SKM-1 treated with dmso at 0.1 percent for 144 hours (cell line): ENCODE measurements at regions not wholly inside any gene's neighbourhood (a gene's known extent, or its start where the extent isn't known, plus 50 kb on each side); places are given as distances from the start of the nearest gene placed in this dataset.

Experiments used
- DNase-seq: peaks from one replicate; lab custom pipeline; 2025; ENCODE audit not compliant: unreplicated experiment; lab: John Stamatoyannopoulos, UW

DNA sequence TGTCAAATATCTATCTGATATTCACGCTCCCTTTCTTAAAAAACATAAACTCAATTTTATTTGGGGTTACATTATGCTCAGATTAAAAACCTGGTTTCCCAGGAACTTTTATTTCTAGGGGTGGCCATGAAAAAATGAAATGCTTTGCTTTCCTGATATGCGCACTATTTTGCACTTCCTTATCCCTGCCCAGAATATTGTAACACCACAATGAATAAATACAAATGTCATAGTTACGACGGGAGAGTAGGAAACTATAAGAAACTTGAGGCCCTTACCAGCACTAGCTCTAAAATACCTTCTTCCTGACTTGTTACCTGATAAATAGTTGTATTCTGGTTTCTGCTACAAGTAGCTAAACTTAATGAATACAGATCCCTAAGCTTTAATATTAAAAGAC, 475.6 kb upstream of the CWC22 start:
- DNase-seq: no peak

DNA sequence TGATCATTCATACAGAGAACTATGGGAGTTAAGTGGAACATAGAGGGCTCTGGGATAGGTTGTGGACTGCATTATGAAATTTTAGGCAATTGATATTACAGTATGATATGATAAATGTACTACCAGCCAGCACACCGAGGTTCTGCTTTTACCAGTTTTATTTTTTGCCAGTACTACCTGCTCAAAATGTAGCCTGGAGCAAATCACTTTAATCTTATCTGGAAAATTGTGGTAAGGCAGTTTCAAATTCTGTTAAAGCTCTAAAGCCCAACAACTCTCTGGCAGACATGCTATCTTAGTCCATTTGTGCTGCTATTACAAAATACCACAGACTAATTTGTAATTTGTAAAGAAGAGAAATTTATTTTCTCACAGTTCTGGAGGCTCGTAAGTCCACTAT, 474.9 kb upstream of the CWC22 start:
- no peak for DNase-seq

DNA sequence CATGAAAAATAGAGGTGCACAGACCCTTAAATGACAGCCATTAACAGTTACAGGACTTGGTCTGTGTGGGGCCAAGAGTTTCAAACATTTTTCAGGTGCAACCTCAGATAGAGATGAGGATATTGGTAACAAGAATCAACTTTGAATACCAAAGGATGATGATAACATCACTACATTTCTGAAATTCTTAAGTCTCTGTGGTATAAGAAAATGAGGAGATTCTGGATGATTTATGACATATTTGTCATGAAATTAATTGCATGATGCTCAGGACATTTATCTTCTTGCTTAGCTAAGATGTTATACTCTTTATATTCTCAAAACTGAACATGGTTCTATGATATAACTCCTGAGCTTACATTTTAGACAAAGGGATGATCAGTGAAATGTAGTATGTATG, 471.8 kb upstream of the CWC22 start:
- no peak for DNase-seq

DNA sequence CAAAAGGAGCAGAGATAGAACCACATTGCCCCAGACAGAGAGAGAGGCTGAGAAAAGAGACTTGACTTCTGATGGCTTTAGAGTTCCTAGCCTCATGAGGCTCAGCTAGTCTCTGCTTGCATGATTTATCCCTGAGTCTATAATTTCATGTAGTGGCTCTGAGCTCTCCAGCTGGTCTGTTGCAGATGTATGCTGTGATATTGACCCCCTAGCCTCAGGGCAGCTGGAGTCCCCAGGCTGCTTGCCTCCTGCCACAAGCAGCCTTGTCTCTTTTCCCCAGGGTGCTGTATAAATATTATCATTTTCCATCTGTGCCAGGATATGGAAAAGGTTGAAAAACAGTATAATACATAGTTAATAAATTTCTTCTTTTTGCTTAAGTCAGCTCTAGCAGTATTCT, 467.6 kb upstream of the CWC22 start:
- DNase-seq: no peak

DNA sequence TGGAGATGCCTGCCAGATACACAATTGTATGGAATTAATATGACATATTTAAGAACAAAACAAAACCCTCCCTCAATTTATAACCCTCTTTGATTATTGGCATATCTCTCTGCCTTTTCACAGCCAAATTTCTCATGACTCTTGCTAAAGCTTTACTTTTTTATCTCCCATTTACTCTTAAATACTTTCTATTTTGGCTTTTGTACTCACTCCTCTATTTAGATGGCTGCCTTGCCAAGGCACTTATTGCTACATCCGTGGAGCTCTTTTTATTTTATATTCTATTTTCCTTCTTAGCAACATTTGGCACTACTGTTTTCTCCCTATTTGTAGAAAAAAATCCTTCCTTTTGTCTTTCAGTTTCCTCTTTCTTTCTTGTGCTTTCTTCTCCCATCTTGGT, 466.4 kb upstream of the CWC22 start:
- DNase-seq: no peak

DNA sequence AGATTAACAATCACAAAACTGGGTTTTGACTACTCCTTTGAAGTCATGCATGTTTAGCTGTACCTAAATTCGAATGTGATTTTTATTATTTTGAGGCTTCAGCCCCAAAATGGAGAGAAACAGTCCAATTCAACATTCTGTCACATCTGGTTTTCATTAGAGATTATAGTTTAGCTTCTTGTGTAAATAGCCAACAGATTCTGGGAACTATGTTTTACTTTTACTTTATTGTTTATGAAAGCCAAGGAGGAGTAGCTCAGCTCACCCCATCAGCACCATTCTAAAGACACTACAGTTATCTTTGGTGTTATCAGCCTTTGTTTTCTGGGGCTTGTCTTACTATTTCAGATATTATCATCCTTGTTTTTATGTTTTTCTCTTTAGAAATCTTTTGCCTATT, 465.0 kb upstream of the CWC22 start:
- DNase-seq: no peak

DNA sequence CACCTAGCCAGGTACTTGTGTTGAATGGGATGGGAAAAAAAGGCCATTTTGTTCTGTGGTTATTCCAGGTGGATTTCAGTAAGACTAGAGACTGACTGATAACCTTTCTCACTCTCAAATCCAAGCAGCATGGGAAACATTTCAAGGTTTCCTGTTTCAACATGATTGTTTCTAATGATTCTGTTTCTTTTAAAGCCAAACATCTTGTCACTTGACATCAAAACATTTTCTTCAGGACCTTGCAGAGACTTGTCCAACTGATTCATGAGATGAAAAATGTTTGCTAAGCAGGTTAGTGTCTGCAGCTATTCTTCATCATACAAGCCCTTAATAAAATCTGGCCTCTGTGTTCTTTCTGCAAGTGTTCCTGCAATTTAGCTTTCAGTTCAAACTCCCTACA, 456.5 kb upstream of the CWC22 start:
- no peak for DNase-seq

DNA sequence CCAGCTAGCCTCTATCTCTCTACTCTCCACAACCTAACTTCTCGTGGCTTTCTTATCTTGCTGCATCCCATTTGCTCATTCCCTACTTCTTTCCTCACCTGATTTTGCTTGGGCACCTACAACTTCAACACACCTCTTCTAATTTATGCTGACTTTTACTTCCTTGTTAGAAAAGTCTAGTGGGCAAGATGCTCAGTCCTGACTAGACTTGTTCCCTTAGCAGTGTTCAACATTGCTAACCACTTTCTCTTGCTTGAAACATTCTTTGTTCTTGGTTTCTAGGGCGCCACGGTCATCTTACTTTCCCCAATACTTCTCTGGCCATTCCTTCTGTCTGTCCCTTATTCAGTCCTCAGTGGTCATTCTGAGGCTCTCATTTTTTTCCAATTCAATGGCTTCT, 454.7 kb upstream of the CWC22 start:
- DNase-seq: no peak

DNA sequence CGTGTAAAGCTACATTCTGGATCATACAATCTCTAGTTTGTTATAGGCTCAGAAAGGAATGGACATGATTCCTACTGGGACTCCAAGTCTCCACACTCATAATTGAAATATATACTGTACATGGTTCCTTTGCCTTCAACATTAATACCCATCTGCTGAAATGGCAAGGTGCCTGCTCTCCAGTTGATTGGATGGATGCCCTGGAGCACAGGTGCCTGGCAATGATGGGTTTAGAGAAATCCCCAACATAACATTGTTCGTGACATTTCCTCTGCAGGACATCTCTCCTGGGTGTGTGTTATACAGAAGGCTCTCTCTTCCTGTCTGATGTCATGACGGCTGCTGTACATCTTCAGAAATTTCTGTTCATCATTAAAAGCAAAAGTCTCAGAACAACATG, 449.7 kb upstream of the CWC22 start:
- DNase-seq: no peak

DNA sequence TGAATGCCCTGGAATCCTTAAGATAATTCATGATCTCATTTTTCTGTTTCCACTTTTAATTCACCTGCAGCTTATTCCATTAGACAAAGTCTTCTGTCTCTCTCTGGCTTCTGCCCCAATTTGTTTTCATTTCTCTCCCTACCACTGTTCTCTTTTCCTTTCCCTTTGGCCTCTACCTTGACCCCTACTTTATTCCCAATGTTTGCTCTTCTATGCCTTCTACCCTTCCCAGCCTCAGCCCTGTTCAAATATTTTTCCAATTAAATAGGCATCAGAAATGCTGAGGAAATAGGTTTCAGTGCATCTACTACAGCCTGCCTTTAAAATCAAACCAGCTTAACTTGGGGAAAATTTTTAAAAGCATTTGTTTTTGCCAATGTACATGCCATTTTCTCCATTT, 443.7 kb upstream of the CWC22 start:
- DNase-seq: no peak

DNA sequence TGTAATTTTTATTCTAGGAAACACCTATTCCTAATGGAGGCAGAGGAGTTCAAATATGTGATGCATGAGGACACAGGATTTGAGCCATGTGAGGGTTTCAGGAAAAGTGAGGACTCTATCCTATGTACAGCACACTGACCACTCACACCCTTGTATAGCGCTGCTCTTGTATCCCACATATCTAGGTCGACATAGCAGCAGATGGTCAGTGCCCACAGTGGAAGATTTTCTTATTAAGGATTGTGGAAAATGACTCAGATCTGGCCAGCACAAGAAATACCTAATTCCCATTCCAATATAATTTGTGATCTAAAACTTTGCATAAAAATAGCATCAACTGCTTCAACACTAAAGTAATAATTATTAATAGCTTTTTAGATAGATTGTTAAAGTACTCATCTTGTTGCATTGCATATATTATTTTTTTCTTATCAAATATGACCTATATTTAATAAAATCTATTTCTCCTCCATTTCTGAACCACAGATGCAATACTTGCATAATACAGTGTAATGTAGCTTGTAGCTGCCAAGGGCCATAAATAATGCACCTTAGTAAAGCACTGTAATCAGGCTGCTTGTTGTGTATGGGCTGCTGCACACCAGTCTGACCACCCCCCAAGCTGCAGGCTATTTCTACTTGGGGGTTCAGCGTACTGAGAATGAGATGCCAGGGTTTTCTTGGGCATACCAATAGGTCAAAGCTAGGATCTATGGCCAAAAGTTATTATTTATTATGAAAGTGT, 442.2 kb upstream of the CWC22 start:
- DNase-seq: no peak

DNA sequence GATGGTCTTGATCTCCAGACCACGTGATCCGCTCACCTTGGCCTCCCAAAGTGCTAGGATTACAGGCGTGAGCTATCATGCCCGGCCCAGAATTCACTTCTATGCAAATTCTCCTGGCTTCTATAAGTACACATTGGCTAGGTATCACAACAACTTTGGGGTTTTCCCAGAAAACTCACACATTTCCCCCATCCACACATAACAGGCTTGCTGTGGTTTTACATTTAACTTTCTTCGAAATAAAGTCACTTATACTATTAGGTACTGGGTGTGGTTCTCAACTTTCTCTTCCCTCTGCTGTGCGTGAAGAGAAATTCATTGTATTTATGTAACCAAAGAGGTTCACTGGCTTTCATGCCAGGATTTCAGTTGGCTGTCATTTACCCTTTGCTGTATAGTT, 439.4 kb upstream of the CWC22 start:
- DNase-seq: no peak

DNA sequence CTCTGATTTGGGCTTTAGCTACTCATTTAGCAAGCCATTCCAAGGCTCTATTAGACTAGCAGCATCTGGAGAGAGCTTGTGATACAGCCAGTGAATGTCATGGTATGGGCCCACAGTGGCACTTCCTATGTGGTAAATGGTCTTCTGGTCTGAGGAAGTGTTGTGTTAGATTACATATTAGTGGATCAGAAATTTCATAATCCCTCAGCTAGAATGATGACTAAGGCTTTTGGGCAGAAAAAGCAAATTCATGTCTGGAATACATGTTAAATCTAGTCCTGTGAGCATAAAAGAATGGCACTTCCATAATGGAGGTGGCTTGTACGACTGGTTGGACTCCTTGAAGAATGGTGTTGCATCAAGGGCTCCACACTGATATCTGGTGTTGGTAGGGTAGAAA, 436.8 kb upstream of the CWC22 start:
- peak; percentile 75 for DNase-seq

DNA sequence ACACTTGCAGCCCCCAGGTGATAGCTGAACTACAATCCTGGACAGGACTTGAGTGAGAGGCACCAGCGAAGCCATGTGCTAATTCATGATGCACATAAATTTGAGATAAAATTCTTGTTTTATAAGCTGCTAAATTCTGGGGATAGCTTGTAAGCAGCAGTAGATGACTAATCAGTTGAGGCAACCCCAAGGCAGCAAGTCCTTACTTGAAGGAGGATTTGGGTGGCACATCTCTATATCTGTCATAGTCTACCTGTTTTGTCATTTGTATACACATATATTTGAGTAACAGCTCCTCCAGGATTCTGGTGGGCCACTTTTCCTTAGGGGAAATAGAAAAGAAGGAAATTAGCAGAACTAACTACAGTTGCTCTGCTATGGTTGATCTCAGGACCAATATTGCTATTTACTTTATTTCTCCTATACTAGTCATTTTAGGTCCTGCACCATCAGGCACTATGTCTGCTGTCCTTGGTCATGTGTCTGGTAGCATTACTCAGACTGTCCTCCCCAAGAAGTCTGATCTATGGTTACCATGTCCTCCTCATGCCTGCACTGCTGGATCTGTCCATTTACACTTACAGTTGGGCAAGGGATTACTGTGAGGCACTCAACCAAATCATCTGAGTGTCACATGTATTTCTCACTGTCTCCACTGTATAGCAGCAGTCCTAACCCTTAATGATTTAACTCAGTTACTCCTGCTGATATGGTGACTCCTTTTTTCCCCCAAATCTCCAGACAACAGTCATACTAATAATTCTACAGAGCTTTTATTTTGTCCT, 436.0 kb upstream of the CWC22 start:
- no peak for DNase-seq

DNA sequence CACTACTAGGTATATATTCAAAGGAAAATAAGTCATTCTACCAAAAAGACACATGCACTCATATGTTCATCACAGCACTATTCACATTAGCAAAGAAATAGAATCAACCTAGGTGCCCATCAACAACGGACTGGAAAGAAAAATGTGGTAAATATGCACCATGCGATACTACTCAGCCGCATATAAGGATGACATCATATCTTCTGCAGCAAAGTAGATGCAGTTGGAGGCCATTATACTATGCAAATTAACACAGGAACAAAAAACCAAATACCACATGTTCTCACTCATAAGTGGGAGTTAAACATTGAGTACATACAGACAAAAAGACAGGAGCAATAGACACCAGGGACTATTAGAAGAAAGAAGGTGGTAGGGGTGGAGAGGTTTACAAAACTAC, 412.1 kb upstream of the CWC22 start:
- no peak for DNase-seq

DNA sequence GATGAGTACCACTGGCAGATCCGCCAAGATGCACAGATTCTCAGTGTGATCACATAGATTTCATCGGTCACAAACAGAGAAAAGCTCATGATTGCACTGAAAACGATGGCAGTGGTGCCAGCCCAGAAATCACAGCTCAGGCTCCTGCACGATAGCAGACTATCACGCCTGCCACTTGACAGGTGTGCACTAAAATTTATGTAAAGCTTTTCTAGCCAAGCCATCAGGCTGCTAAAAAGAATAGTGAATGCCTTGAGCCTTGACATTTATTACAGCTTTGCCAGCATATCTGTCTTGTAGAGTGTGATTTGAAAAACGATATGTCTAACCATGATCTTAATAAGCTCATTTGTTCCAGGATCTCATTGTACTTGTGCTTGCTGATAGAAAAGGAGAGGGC, 409.5 kb upstream of the CWC22 start:
- no peak for DNase-seq

DNA sequence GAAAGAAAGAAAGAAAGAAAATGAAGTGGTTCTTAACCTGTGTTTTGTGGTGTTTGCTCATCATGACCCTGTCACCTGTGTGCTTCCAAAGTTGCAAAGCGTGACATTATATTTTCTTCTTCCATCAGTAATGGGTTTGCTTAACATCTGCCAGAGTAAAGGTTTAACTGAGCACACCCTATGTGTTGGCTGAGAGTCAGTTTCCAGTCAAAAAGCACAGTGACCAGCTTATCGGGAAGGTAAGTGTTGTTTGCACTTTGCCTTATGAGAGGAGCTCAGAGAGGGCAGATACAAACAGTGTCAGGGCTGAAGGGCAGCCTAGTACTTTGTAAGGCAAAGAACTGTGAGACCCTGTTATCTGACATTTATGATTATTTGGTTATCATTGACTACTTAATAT, 406.2 kb upstream of the CWC22 start:
- no peak for DNase-seq

DNA sequence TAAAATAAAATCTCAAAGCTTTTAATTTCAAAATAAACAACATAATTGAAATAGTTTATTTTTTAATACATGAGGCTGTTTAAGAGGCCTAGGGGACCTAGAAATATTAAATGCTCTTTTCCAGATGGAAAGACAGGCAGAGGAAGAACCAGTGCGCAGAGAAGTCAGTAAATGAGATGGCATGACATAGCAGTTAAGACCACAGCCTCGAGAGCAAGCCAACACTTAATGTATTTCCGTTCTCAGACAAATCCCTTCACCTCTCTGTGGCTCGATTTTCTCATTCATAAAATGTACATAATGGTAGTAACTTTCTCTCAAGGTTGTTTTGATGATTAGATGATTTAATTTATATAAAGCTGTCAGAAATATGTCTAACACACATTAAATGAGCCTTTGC, 405.1 kb upstream of the CWC22 start:
- no peak for DNase-seq

DNA sequence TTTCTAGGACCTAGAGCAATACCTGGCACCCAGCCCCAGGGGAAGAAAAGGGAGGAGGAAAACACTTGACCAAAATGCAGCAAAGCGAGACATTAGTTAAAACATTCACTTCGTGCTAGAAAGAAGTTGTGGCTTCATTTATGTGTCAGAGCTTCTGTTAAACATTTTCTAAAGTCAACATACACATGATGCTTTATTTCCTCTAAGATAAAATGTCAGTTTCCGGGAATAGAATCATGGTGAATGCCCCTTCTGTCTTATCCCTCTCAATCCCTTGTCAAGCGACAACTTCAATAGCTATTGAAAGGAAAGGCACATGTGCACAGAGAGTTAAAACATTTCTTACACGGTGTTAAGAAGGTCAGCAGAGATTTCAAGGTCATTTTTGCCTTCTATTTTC, 404.6 kb upstream of the CWC22 start:
- DNase-seq: no peak

DNA sequence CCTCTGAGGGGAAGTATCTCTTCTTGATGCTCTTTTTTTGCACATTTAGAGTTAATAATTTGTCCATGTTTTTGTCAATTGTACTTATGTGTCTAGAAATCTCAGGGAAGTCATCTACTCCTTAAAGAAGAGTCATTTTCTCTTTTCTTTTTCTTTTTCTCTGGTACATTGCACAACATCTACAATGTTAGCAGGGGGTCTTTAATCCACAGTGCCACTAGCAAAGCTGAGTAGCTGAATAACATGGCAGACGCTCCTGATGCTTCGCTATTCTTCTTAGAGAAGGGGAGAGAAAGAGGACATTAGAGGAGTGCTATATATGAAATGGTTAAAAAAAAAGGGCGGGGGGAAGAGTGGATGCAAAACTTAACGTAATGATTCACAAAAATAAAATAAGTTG, 399.6 kb upstream of the CWC22 start:
- no peak for DNase-seq

DNA sequence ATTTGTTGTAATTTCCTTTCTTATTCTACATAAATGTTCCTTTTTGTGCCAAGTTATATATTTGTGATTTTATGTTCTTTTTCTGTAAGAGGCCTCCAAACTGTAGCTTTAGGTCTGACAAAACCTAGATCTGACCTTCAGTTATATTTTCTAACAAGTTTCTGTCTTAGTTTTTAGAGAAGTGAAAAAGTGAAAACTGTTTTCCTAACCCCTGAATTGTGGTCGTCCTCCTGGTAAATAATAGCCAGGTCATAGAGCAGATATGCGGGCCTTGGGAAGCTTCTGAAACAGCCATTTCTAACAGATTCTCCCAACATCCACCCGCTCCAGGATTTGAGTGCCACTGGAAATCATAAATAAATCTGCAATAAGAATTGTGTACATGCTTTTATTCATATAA, 398.4 kb upstream of the CWC22 start:
- DNase-seq: no peak

DNA sequence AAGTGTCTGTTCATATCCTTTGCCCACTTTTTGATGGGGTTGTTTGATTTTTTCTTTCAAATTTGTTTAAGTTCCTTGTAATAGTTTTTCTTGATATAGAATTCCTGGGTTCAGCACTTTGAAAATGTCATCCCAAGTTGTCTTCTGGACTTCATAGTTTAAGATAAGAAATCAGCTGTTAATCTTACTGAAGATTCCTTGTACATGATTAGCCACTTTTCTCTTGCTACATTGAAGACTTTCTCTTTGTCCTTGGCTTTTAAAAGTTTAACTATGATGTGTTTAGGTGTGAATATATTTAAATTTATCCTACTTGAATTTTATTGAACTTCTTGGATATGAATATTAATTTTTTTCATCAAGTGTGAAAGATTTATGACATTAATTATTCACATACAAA, 387.2 kb upstream of the CWC22 start:
- no peak for DNase-seq
